SK-N-MC (cell line): ENCODE measurements at regions not wholly inside any gene's neighbourhood (a gene's known extent, or its start where the extent isn't known, plus 50 kb on each side); places are given as distances from the start of the nearest gene placed in this dataset.

Experiments
- EZH2 ChIP-seq: fragments of 200-600 bp; sonication (generic); IDR thresholded peaks from one replicate; pipeline ENCODE4 v1.6.1; 2017; ENCODE audit warnings: antibody characterized with exemption
- POLR2AphosphoS5 ChIP-seq: IDR thresholded peaks from 2 replicates; pipeline ENCODE4 v1.6.1; 2012; ENCODE audit warnings: mild to moderate bottlenecking, low read depth, low read length, borderline replicate concordance

DNA sequence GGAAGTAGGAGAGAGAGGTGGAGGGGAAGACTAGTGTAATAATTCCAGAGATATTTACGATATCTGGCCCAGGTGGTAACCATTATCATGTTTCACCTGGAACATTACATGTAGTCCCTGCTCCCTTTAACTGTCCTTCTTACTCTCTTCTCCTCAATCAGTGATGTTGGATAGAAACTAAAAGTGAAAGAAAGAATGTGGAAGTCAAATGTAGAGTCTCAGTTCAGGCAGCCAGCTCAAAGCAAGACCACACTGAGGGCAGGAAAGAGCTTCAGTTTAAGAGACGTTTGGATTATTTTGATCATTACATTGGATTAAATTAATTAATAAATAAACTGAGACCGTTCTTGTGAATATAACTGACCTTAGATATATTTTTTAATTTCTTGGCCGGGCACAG is 594.4 kb downstream of the FLRT2 start:
- TF ChIP-seq POLR2AphosphoS5, result no peak
- TF ChIP-seq EZH2, result no peak
